Upper lobe of left lung (tissue), 4 donors: ENCODE measurements at regions not wholly inside any gene's neighbourhood (a gene's known extent, or its start where the extent isn't known, plus 50 kb on each side); places are given as distances from the start of the nearest gene placed in this dataset.
"Not testable (repeated sequence)": the region's sequence is repeated elsewhere in the genome, so short reads cannot be mapped to it uniquely, and the experiment has no call there.

Experiments
- CTCF ChIP-seq, 6 experiments: fragments of 450-650 bp in 4 of 6; fragments of 200-600 bp in 2 of 6; sonication (generic) in 2 of 6; IDR thresholded peaks; one replicate each; pipeline ENCODE4 v1.5.1; 2016 to 2019; ENCODE audit warnings: antibody characterized with exemption in 6 of 6
- EP300 ChIP-seq, 4 donors: sonication (generic); formaldehyde crosslinking; IDR thresholded peaks; one replicate each; pipeline ENCODE4 v1.5.1; 2017; ENCODE audit warnings: antibody characterized with exemption in 4 of 4, control low read depth in 2 of 4
- POLR2A ChIP-seq, 4 donors: fragments of 450-650 bp; IDR thresholded peaks; one replicate each; pipeline ENCODE4 v1.5.1; 2016 to 2017; ENCODE audit warnings: antibody characterized with exemption in 4 of 4, mild to moderate bottlenecking in 2 of 4
- POLR2AphosphoS5 ChIP-seq, 2 donors: sonication (generic); formaldehyde crosslinking; IDR thresholded peaks; one replicate each; pipeline ENCODE4 v1.5.1; 2017; ENCODE audit warnings: antibody characterized with exemption in 2 of 2

GRCh38 chr2:87093252-87093651, 71.6 kb upstream of the PLGLB1 start:
- not testable (repeated sequence) for TF ChIP-seq CTCF, POLR2AphosphoS5, POLR2A, EP300 (IDR thresholded peaks at IDR 0.05)
